Esophagus muscularis mucosa (tissue), 3 donors: ENCODE measurements at regions not wholly inside any gene's neighbourhood (a gene's known extent, or its start where the extent isn't known, plus 50 kb on each side); places are given as distances from the start of the nearest gene placed in this dataset.

Source experiments
- CTCF ChIP-seq, 3 experiments: fragments of 200-600 bp in 2 of 3; fragments of 450-650 bp in 1 of 3; sonication (generic) in 2 of 3; IDR thresholded peaks; one replicate each; pipeline ENCODE4 v1.5.1; 2017 to 2019; ENCODE audit warnings: antibody characterized with exemption in 3 of 3, mild to moderate bottlenecking in 2 of 3, moderate library complexity in 1 of 3
- POLR2AphosphoS5 ChIP-seq, 2 donors: sonication (generic); formaldehyde crosslinking; IDR thresholded peaks; one replicate each; pipeline ENCODE4 v1.6.1; 2017; ENCODE audit warnings: antibody characterized with exemption in 2 of 2

GRCh38 chr11:87431392-87431791 lies 393.7 kb downstream of the TMEM135 start:
- no peak for TF ChIP-seq CTCF (IDR thresholded peaks at IDR 0.05)
- no peak for TF ChIP-seq POLR2AphosphoS5 (IDR thresholded peaks at IDR 0.05)
